OCI-LY1 (cell line): ENCODE measurements at regions not wholly inside any gene's neighbourhood (a gene's known extent, or its start where the extent isn't known, plus 50 kb on each side); places are given as distances from the start of the nearest gene placed in this dataset.

Experiments
- H2AFZ ChIP-seq: fragments of 200-600 bp; sonication (generic), shearing (Covaris generic); 2 replicates; pipeline ENCODE4 v1.6.0; 2014; ENCODE audit warnings: antibody characterized with exemption, mild to moderate bottlenecking, low read length
- H3F3A ChIP-seq: fragments of 200-600 bp; sonication (generic), shearing (Covaris generic); 2 replicates; pipeline ENCODE4 v1.6.0; 2014; ENCODE audit warnings: mild to moderate bottlenecking, antibody characterized with exemption, low read length, moderate library complexity; ENCODE audit not compliant: insufficient read depth
- H3K27ac ChIP-seq: fragments of 200-600 bp; sonication (generic); 2 replicates; pipeline ENCODE4 v1.5.1; 2014; ENCODE audit warnings: low read length, mixed run types, mild to moderate bottlenecking, low read depth; ENCODE audit not compliant: poor library complexity, severe bottlenecking
- H3K27me3 ChIP-seq: fragments of 200-600 bp; sonication (generic); 2 replicates; pipeline ENCODE4 v1.6.0; 2014; ENCODE audit warnings: antibody characterized with exemption, mild to moderate bottlenecking, low read length, moderate library complexity; ENCODE audit not compliant: insufficient read depth
- H3K36me3 ChIP-seq: fragments of 200-600 bp; sonication (generic); 2 replicates; pipeline ENCODE4 v1.6.1; 2014; ENCODE audit warnings: mild to moderate bottlenecking, antibody characterized with exemption, low read length, moderate library complexity, mixed read lengths; ENCODE audit not compliant: insufficient read depth
- H3K4me1 ChIP-seq: fragments of 200-600 bp; sonication (generic); 2 replicates; pipeline ENCODE4 v1.5.1; 2014; ENCODE audit warnings: mild to moderate bottlenecking, low read length, moderate library complexity; ENCODE audit not compliant: insufficient read depth, severe bottlenecking
- H3K4me2 ChIP-seq: fragments of 200-600 bp; sonication (generic), shearing (Covaris generic); 2 replicates; pipeline ENCODE4 v1.6.1; 2014; ENCODE audit warnings: low read length
- H3K4me3 ChIP-seq: fragments of 200-600 bp; sonication (generic); 2 replicates; pipeline ENCODE4 v1.5.1; 2014; ENCODE audit warnings: low read length, low read depth, mild to moderate bottlenecking, mixed read lengths; ENCODE audit not compliant: poor library complexity, severe bottlenecking
- H3K79me2 ChIP-seq: fragments of 200-600 bp; shearing (Covaris generic); 2 replicates; pipeline ENCODE4 v1.6.1; 2016; ENCODE audit warnings: mixed run types, low read length, mixed read lengths; ENCODE audit not compliant: insufficient read depth
- H3K9ac ChIP-seq: fragments of 200-600 bp; sonication (generic), shearing (Covaris generic); 2 replicates; pipeline ENCODE4 v1.6.1; 2014; ENCODE audit warnings: mild to moderate bottlenecking, low read length, mixed read lengths
- H3K9me2 ChIP-seq: fragments of 200-600 bp; sonication (generic), shearing (Covaris generic); 2 replicates; pipeline ENCODE4 v1.6.1; 2014; ENCODE audit warnings: low read depth, mild to moderate bottlenecking, low read length, mixed read lengths
- H3K9me3 ChIP-seq: fragments of 200-600 bp; shearing (Covaris generic); 2 replicates; pipeline ENCODE4 v1.6.1; 2014; ENCODE audit warnings: low read length, mixed read lengths
- H4K20me1 ChIP-seq: fragments of 200-600 bp; sonication (generic), shearing (Covaris generic); 2 replicates; pipeline ENCODE4 v1.6.0; 2016; ENCODE audit warnings: mild to moderate bottlenecking, low read length; ENCODE audit not compliant: insufficient read depth
- CTCF ChIP-seq: fragments of 200-600 bp; sonication (generic), shearing (Covaris generic); IDR thresholded peaks from 2 replicates; pipeline ENCODE4 v1.5.1; 2017; ENCODE audit warnings: mild to moderate bottlenecking, antibody characterized with exemption, low read length, moderate library complexity, mixed read lengths
- EZH2 ChIP-seq: fragments of 200-600 bp; sonication (generic), shearing (Covaris generic); IDR thresholded peaks from 2 replicates; pipeline ENCODE4 v1.8.0; 2017; ENCODE audit warnings: borderline replicate concordance, mixed run types, mild to moderate bottlenecking, antibody characterized with exemption, low read length, moderate library complexity, mixed read lengths

- Histone ChIP-seq H3K9ac (no peak overlapping the region), H3K27ac (no peak overlapping the region), H3K9me2 (no peaks in the 10 kb centered on the region), H3K79me2 (no peaks in the 10 kb centered on the region), H3F3A (no peaks in the 10 kb centered on the region), H3K4me3 (no peak overlapping the region), H4K20me1 (no peaks in the 10 kb centered on the region), H3K9me3 (no peaks in the 10 kb centered on the region), H2AFZ (no peak overlapping the region), H3K27me3 (no peaks in the 10 kb centered on the region), H3K4me2 (no peak overlapping the region), H3K4me1 (no peaks in the 10 kb centered on the region), H3K36me3 (no peaks in the 10 kb centered on the region)
- no peak for TF ChIP-seq CTCF
- TF ChIP-seq EZH2, result no peak
These were observed 193.9 kb downstream of the PHLDA1 start for GRCh38 chr12:75837700-75838099.

- no peak overlapping the region for H3K4me2 ChIP-seq
- TF ChIP-seq CTCF, result no peak
- TF ChIP-seq EZH2, result no peak
- H3K9ac ChIP-seq, result no peak overlapping the region
- H3K4me1 ChIP-seq, result no peaks in the 10 kb centered on the region
- no peaks in the 10 kb centered on the region for H4K20me1 ChIP-seq
- H2AFZ ChIP-seq, result no peak overlapping the region
- no peaks in the 10 kb centered on the region for H3K9me3 ChIP-seq
- no peaks in the 10 kb centered on the region for H3K79me2 ChIP-seq
- H3K27ac ChIP-seq, result no peak overlapping the region
- H3F3A ChIP-seq, result no peaks in the 10 kb centered on the region
- H3K36me3 ChIP-seq, result no peaks in the 10 kb centered on the region
- H3K27me3 ChIP-seq, result no peaks in the 10 kb centered on the region
- no peak overlapping the region for H3K4me3 ChIP-seq
- no peaks in the 10 kb centered on the region for H3K9me2 ChIP-seq
These were observed 195.0 kb downstream of the PHLDA1 start for GRCh38 chr12:75836533-75836932.

- Histone ChIP-seq H3K4me3 (no peak overlapping the region), H3K4me2 (no peak overlapping the region)
These were observed 197.0 kb downstream of the PHLDA1 start for GRCh38 chr12:75834591-75834990.

More at GRCh38 chr12:75834591-75834990, 197.0 kb downstream of the PHLDA1 start:
- H3K79me2 ChIP-seq, result no peaks in the 10 kb centered on the region
- TF ChIP-seq CTCF, result no peak
- TF ChIP-seq EZH2, result no peak
- H3K36me3 ChIP-seq, result no peaks in the 10 kb centered on the region
- H3K27me3 ChIP-seq, result no peaks in the 10 kb centered on the region
- no peak overlapping the region for H2AFZ ChIP-seq
- no peaks in the 10 kb centered on the region for H4K20me1 ChIP-seq
- H3F3A ChIP-seq, result no peaks in the 10 kb centered on the region
- no peaks in the 10 kb centered on the region for H3K9me3 ChIP-seq
- H3K9ac ChIP-seq, result no peak overlapping the region
- no peak overlapping the region for H3K27ac ChIP-seq
- no peaks in the 10 kb centered on the region for H3K4me1 ChIP-seq
- no peaks in the 10 kb centered on the region for H3K9me2 ChIP-seq
